Glutamatergic neuron (in vitro differentiated cells): ENCODE measurements at regions not wholly inside any gene's neighbourhood (a gene's known extent, or its start where the extent isn't known, plus 50 kb on each side); places are given as distances from the start of the nearest gene placed in this dataset.

Experiments
- DNase-seq: peaks from one replicate; pipeline ENCODE4 v3.0.0; 2022
- H3K27ac Mint-ChIP-seq: one replicate; pipeline ENCODE4 v1.8.0; 2020; ENCODE audit warnings: mild to moderate bottlenecking, mixed read lengths, inconsistent platforms; ENCODE audit not compliant: unreplicated experiment
- H3K27me3 Mint-ChIP-seq: one replicate; pipeline ENCODE4 v1.8.0; 2020; ENCODE audit warnings: mild to moderate bottlenecking, moderate library complexity, mixed read lengths, inconsistent platforms; ENCODE audit not compliant: unreplicated experiment
- H3K36me3 Mint-ChIP-seq: one replicate; pipeline ENCODE4 v1.8.0; 2020; ENCODE audit warnings: mild to moderate bottlenecking, mixed read lengths, inconsistent platforms; ENCODE audit not compliant: unreplicated experiment
- H3K4me1 Mint-ChIP-seq: one replicate; pipeline ENCODE4 v1.8.0; 2020; ENCODE audit warnings: mild to moderate bottlenecking, low read depth, mixed read lengths, inconsistent platforms; ENCODE audit not compliant: unreplicated experiment
- H3K4me3 Mint-ChIP-seq: one replicate; pipeline ENCODE4 v1.8.0; 2020; ENCODE audit warnings: mild to moderate bottlenecking, mixed read lengths, inconsistent platforms; ENCODE audit not compliant: unreplicated experiment
- H3K9me3 Mint-ChIP-seq: one replicate; pipeline ENCODE4 v1.8.0; 2020; ENCODE audit warnings: mild to moderate bottlenecking, moderate library complexity, mixed read lengths, inconsistent platforms; ENCODE audit not compliant: unreplicated experiment
- CTCF ChIP-seq: fragments of 200-600 bp; sonication (generic); IDR thresholded peaks from one replicate; pipeline ENCODE4 v1.5.0; 2021; ENCODE audit not compliant: partially characterized antibody, unreplicated experiment

- H3K36me3 Mint-ChIP-seq, result no peaks in the 10 kb centered on the region
- peak overlapping the region; percentile 11 for H3K27ac Mint-ChIP-seq
- H3K9me3 Mint-ChIP-seq, result no peaks in the 10 kb centered on the region
- no peak for TF ChIP-seq CTCF
- H3K27me3 Mint-ChIP-seq, result peaks cover 3% of the 10 kb centered on the region
- peaks cover 18% of the 10 kb centered on the region for H3K4me1 Mint-ChIP-seq
- peak; percentile 28 for DNase-seq
- H3K4me3 Mint-ChIP-seq, result no peak overlapping the region
These were observed 428.9 kb downstream of the VGLL3 start for GRCh38 chr3:86562090-86562489.

DNA sequence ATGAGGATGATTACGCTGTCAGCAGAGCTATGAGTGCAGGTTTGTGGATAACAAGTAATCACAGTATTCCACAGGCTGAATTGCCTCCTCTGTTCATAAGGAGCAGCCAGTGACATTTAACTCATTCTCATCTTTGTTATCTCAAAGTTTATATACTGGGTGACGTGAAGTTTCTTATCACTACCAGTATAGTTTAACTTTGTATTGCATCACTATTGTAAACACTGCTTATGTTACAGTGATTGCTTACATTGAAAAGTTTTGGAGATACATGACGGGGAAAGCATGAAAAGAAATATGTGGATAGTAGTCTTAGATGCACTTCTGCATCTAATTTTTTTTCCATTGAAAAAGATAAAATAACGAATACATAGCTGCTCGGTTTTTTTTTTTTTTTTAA lies 429.7 kb downstream of the VGLL3 start:
- no peak for TF ChIP-seq CTCF
- Mint-ChIP-seq H3K9me3 (no peaks in the 10 kb centered on the region), H3K4me3 (no peak overlapping the region), H3K27ac (no peak overlapping the region), H3K27me3 (peaks cover 3% of the 10 kb centered on the region), H3K36me3 (no peaks in the 10 kb centered on the region), H3K4me1 (peaks cover 18% of the 10 kb centered on the region)
- DNase-seq, result no peak

- Mint-ChIP-seq H3K9me3 (no peaks in the 10 kb centered on the region), H3K4me3 (no peak overlapping the region), H3K36me3 (no peaks in the 10 kb centered on the region), H3K27me3 (no peaks in the 10 kb centered on the region), H3K4me1 (peaks cover 4% of the 10 kb centered on the region), H3K27ac (peak overlapping the region; percentile 52)
- no peak for DNase-seq
- TF ChIP-seq CTCF, result no peak
These were observed 436.6 kb downstream of the VGLL3 start for GRCh38 chr3:86554383-86554782.

DNA sequence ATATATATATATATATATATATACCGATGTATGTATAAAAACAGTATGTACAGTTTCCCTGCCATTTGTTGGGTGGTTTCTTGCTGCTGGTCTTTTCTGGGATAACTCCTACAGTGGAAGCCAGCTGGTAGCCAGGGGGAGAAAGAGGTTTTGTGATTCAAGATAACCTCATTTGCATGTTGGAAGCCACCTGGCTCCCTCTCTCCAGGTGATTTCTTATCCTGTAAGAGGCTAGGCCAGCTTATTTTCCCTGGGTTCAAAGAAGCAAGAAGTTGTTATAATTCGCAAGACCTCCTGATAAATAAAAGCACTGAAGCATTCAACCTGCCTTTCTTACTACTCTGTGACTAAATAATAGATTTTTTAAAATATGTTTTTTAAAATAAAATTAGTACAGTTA lies 443.3 kb downstream of the VGLL3 start:
- DNase-seq, result no peak
- Mint-ChIP-seq H3K4me1 (peaks cover 2% of the 10 kb centered on the region), H3K27ac (no peak overlapping the region), H3K9me3 (peaks cover 2% of the 10 kb centered on the region), H3K27me3 (peaks cover 2% of the 10 kb centered on the region), H3K4me3 (no peak overlapping the region), H3K36me3 (no peaks in the 10 kb centered on the region)
- no peak for TF ChIP-seq CTCF

DNA sequence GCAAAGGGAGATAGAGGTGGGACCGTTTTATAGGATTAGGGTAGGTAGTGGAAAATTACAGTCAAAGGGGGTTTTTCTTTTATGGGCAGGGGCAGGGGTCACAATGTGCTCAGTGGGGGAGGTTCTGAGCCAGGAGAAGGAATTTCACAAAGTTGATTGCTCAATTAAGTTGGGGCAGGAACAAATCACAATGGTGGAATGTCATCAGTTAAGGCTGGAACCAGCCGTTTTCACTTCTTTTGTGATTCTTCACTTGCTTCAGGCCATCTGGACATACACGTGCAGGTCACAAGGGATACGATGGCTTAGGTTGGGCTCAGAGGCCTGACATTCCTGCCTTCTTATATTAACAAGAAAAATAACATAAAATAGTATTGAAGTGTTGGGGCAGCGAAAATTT lies 453.8 kb downstream of the VGLL3 start:
- peaks cover 4% of the 10 kb centered on the region for H3K27me3 Mint-ChIP-seq
- H3K4me3 Mint-ChIP-seq, result no peak overlapping the region
- peaks cover 4% of the 10 kb centered on the region for H3K9me3 Mint-ChIP-seq
- TF ChIP-seq CTCF, result no peak
- DNase-seq, result no peak
- H3K36me3 Mint-ChIP-seq, result peaks cover 12% of the 10 kb centered on the region
- no peaks in the 10 kb centered on the region for H3K4me1 Mint-ChIP-seq
- no peak overlapping the region for H3K27ac Mint-ChIP-seq
